ENCODE measurements at regions not wholly inside any gene's neighbourhood (a gene's known extent, or its start where the extent isn't known, plus 50 kb on each side); places are given as distances from the start of the nearest gene placed in this dataset.

DNA sequence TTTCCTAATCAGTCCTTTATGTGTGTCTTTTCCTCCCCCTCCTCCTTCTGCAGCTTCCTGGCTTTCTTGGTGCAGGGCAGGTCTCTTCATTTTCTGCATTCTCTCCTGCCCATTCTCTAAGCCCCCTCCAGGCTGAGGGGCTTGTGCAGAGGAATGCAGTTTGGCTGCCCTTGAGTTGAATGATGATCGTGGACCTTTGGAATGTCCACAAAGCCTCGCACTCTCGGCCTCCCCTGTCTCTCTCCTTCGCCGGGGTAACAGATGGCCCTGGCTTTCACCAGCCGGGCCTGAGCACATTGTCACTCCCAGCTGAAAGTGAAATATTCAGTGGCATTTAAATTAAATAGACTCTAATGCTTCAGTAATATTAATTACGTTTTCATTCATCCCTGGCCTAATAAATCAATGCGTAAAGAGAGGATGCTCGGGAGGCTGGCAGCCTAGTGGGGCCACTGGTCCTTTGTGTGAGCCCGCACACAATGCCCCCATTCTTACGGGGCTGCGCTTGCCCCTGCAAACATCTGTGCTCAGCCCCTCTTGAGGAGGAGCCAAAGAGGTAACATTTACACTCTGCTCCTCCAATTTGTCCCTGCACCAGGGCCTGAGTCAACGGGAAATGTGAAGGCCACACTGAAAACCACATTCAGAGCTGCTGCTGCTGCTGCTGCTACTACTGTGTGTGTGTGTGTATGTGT lies 64.9 kb upstream of the PAX6 start:
- DNase-seq (ENCODE audit: low read depth, low spot score): no peak
- TF ChIP-seq, protein P1, sequence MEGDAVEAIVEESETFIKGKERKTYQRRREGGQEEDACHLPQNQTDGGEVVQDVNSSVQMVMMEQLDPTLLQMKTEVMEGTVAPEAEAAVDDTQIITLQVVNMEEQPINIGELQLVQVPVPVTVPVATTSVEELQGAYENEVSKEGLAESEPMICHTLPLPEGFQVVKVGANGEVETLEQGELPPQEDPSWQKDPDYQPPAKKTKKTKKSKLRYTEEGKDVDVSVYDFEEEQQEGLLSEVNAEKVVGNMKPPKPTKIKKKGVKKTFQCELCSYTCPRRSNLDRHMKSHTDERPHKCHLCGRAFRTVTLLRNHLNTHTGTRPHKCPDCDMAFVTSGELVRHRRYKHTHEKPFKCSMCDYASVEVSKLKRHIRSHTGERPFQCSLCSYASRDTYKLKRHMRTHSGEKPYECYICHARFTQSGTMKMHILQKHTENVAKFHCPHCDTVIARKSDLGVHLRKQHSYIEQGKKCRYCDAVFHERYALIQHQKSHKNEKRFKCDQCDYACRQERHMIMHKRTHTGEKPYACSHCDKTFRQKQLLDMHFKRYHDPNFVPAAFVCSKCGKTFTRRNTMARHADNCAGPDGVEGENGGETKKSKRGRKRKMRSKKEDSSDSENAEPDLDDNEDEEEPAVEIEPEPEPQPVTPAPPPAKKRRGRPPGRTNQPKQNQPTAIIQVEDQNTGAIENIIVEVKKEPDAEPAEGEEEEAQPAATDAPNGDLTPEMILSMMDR (IDR thresholded peaks at IDR 0.05; ENCODE audit: low read depth, low read length): no peak
- in situ Hi-C loops (cut with HindIII; ENCODE audit: low sequenced_read_pairs): no loop called here
- H3K4me3 ChIP-seq (ENCODE audit: low read depth, low read length): no peak overlapping the region

GRCh38 chr11:31874631-31875191 lies 63.6 kb upstream of the PAX6 start:
- TF ChIP-seq, protein P1 (IDR thresholded peaks at IDR 0.05; ENCODE audit: low read depth, low read length): no peak
- in situ Hi-C loops (cut with HindIII; ENCODE audit: low sequenced_read_pairs): no loop called here
- no peak overlapping the region for H3K4me3 ChIP-seq (ENCODE audit: low read depth, low read length)
- no peak for DNase-seq (ENCODE audit: low read depth, low spot score)

- no peak overlapping the region for H3K4me3 ChIP-seq (ENCODE audit: low read depth, low read length)
- DNase-seq (ENCODE audit: low read depth, low spot score): no peak
- in situ Hi-C loops (cut with HindIII; ENCODE audit: low sequenced_read_pairs): no loop called here
- TF ChIP-seq, protein P1 (IDR thresholded peaks at IDR 0.05; ENCODE audit: low read depth, low read length): no peak
Observed at GRCh38 chr11:31873124-31873523, 62.0 kb upstream of the PAX6 start.

DNA sequence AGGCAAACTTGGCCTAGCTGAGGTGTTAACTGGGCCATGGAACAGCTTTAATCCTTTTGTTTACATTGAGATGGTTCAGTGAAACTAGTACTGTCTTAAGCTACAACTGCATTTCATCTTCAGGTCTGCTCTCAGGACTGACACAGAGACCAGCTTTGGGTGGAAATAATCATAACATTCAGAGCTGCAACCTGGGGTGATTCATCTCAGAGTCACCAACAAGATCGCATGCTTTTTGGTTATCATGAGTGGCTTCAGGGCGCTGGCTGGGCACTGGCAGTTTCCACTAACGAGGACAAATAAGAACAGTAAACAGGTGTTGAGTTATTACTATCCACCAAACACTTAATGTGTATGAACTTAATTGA lies 60.9 kb upstream of the PAX6 start:
- TF ChIP-seq, protein P1 (IDR thresholded peaks at IDR 0.05; ENCODE audit: low read depth, low read length): no peak
- in situ Hi-C loops (cut with HindIII; ENCODE audit: low sequenced_read_pairs): no loop called here
- no peak overlapping the region for H3K4me3 ChIP-seq (ENCODE audit: low read depth, low read length)
- no peak for DNase-seq (ENCODE audit: low read depth, low spot score)

- TF ChIP-seq, protein P1 (IDR thresholded peaks at IDR 0.05; ENCODE audit: low read depth, low read length): no peak
- no peak overlapping the region for H3K4me3 ChIP-seq (ENCODE audit: low read depth, low read length)
- no peak for DNase-seq (ENCODE audit: low read depth, low spot score)
- in situ Hi-C loops (cut with HindIII; ENCODE audit: low sequenced_read_pairs): no loop called here
Observed at GRCh38 chr11:31871310-31872075, 60.4 kb upstream of the PAX6 start.

DNA sequence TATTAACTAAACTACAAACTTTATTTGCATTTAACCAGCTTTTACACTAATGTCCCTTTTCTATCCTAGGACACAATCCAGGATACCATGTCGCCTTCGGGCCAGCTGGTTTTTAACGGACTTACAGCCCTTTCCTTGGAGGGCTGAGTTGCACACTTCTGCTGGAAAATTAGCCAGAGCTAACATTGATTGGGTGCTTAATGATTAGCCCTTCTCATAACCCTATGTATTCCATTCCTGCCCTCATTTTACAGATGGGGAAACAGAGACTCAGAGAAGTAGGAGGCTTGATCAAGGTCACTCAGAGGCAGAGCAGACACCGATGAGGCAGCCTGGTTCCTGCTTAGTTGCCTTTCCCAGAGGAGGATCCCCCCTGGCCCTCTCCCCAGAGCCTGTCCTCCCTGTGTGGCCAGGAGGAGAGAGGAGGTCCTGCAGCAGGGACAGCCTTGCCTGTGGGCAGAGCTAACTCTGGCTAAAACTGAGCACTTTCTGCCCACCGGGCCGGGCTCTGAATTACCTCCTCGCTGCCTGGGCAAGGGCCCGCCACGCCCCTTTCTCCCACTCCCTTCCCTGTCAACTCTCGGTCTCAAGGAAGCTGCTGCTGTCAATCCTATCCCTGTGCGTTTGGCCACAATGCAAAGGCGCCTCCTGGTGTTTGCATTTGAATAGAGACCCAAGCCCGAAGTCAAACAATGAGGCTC lies 59.6 kb upstream of the PAX6 start:
- TF ChIP-seq, protein P1 (IDR thresholded peaks at IDR 0.05; ENCODE audit: low read depth, low read length): peak; percentile 85
- in situ Hi-C loops (cut with HindIII; ENCODE audit: low sequenced_read_pairs): no loop called here

More for the DNA sequence above, 59.6 kb upstream of the PAX6 start:
- H3K4me3 ChIP-seq (ENCODE audit: low read depth, low read length): no peak overlapping the region
- peak; percentile 32 for DNase-seq (ENCODE audit: low read depth, low spot score)
